CD4-positive, alpha-beta T cell treated with Interleukin-2 at 100 ng/mL for 4 hours (primary cell): ENCODE measurements at regions not wholly inside any gene's neighbourhood (a gene's known extent, or its start where the extent isn't known, plus 50 kb on each side); places are given as distances from the start of the nearest gene placed in this dataset.

ENCODE experiments used
- DNase-seq: peaks from one replicate; pipeline ENCODE4 v3.0.0-alpha.2; 2020; ENCODE audit warnings: low spot score

- no peak for DNase-seq
Observed at GRCh38 chr14:85221832-85222231, 308.1 kb upstream of the FLRT2 start.

GRCh38 chr14:85222341-85222740 lies 307.6 kb upstream of the FLRT2 start:
- no peak for DNase-seq

- no peak for DNase-seq
Observed at GRCh38 chr14:85223667-85224066, 306.3 kb upstream of the FLRT2 start.

- DNase-seq: no peak
Observed at GRCh38 chr14:85224241-85224640, 305.7 kb upstream of the FLRT2 start.

GRCh38 chr14:85233756-85234155 lies 296.2 kb upstream of the FLRT2 start:
- DNase-seq: no peak

- no peak for DNase-seq
Observed at GRCh38 chr14:85234156-85235025, 295.6 kb upstream of the FLRT2 start.

- no peak for DNase-seq
Observed at GRCh38 chr14:85235868-85236267, 294.1 kb upstream of the FLRT2 start.

GRCh38 chr14:85236296-85236695 lies 293.6 kb upstream of the FLRT2 start:
- no peak for DNase-seq

GRCh38 chr14:85239791-85240190 lies 290.2 kb upstream of the FLRT2 start:
- DNase-seq: no peak

GRCh38 chr14:85241022-85241855 lies 288.7 kb upstream of the FLRT2 start:
- DNase-seq: no peak

- DNase-seq: no peak
Observed at GRCh38 chr14:85242666-85243065, 287.3 kb upstream of the FLRT2 start.

GRCh38 chr14:85243321-85243720 lies 286.6 kb upstream of the FLRT2 start:
- DNase-seq: no peak

GRCh38 chr14:85247071-85247470 lies 282.9 kb upstream of the FLRT2 start:
- no peak for DNase-seq

GRCh38 chr14:85248881-85249635 lies 280.9 kb upstream of the FLRT2 start:
- DNase-seq: no peak

- DNase-seq: no peak
Observed at GRCh38 chr14:85250414-85251189, 279.3 kb upstream of the FLRT2 start.

- no peak for DNase-seq
Observed at GRCh38 chr14:85252011-85252410, 277.9 kb upstream of the FLRT2 start.

GRCh38 chr14:85254711-85255110 lies 275.2 kb upstream of the FLRT2 start:
- DNase-seq: no peak

GRCh38 chr14:85257287-85257686 lies 272.7 kb upstream of the FLRT2 start:
- DNase-seq: no peak

- DNase-seq: no peak
Observed at GRCh38 chr14:85263916-85264675, 265.8 kb upstream of the FLRT2 start.

- no peak for DNase-seq
Observed at GRCh38 chr14:85273099-85273677, 256.8 kb upstream of the FLRT2 start.

- no peak for DNase-seq
Observed at GRCh38 chr14:85273952-85274351, 256.0 kb upstream of the FLRT2 start.
